Fibroblast of mammary gland (primary cell): ENCODE measurements at regions not wholly inside any gene's neighbourhood (a gene's known extent, or its start where the extent isn't known, plus 50 kb on each side); places are given as distances from the start of the nearest gene placed in this dataset.

ENCODE experiments used
- DNase-seq: peaks from one replicate; pipeline ENCODE4 v3.0.0-alpha.2; 2010; ENCODE audit warnings: low read depth
- H3K4me3 ChIP-seq: 2 replicates; pipeline ENCODE4 v1.5.1; 2011; ENCODE audit warnings: low read depth, mild to moderate bottlenecking, low read length, moderate library complexity; ENCODE audit not compliant: control insufficient read depth
- CTCF ChIP-seq: conservative IDR thresholded peaks from 2 replicates; pipeline ENCODE4 v1.5.1; 2011; ENCODE audit warnings: low read depth, low read length, inconsistent platforms; ENCODE audit not compliant: control insufficient read depth, insufficient read depth

GRCh38 chr13:78030341-78030896, 111.8 kb upstream of the EDNRB start:
- TF ChIP-seq CTCF, result no peak
- DNase-seq, result no peak
- H3K4me3 ChIP-seq, result no peak overlapping the region

GRCh38 chr13:78029901-78030300, 111.3 kb upstream of the EDNRB start:
- TF ChIP-seq CTCF, result no peak
- DNase-seq, result no peak
- no peak overlapping the region for H3K4me3 ChIP-seq

GRCh38 chr13:78028960-78029359, 110.3 kb upstream of the EDNRB start:
- no peak for DNase-seq
- TF ChIP-seq CTCF, result no peak
- no peak overlapping the region for H3K4me3 ChIP-seq

- TF ChIP-seq CTCF, result no peak
- H3K4me3 ChIP-seq, result no peak overlapping the region
- DNase-seq, result peak; percentile 8
Observed at GRCh38 chr13:78024996-78025395, 106.4 kb upstream of the EDNRB start.

- DNase-seq, result peak; percentile 58
- no peak overlapping the region for H3K4me3 ChIP-seq
- TF ChIP-seq CTCF, result no peak
Observed at GRCh38 chr13:78022164-78022877, 103.7 kb upstream of the EDNRB start.

GRCh38 chr13:78020861-78021260, 102.2 kb upstream of the EDNRB start:
- no peak overlapping the region for H3K4me3 ChIP-seq
- no peak for DNase-seq
- no peak for TF ChIP-seq CTCF
